HFF-Myc (cell line): ENCODE measurements at regions not wholly inside any gene's neighbourhood (a gene's known extent, or its start where the extent isn't known, plus 50 kb on each side); places are given as distances from the start of the nearest gene placed in this dataset.

Experiments used
- DNase-seq: peaks from one replicate; pipeline ENCODE4 v3.0.0-alpha.2; 2011; ENCODE audit warnings: low read depth; ENCODE audit errors: extremely low read depth
- H3K4me3 ChIP-seq: replicated peaks from 2 replicates; pipeline ENCODE4 v1.5.1; 2011; ENCODE audit warnings: low read depth, mild to moderate bottlenecking, control low read depth, low read length
- TF ChIP-seq, protein P1 (sequence below): IDR thresholded peaks from 2 replicates; pipeline ENCODE4 v1.5.1; 2012; ENCODE audit warnings: mild to moderate bottlenecking, low read depth, low read length, control low read depth; ENCODE audit errors: missing control alignments

DNA sequence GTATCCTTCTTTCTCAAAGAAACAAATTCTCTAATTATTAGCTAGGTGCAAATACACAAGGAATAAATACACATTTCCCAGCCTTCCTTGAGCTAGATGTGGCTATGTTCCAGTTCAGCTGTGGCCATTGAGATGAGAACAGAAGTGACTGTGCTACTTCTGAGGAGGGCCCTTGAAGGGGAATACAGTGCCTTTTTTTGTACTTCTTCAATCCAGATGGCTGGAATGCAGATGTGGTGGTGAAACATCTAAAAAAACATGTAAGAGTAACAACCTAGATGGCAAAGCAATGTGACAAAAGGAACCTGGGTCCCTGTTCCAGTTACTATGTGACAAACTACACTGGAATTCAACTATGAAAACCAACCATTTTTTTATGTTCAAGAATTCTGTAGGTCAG is 115.4 kb upstream of the DST start:
- TF ChIP-seq, protein P1, sequence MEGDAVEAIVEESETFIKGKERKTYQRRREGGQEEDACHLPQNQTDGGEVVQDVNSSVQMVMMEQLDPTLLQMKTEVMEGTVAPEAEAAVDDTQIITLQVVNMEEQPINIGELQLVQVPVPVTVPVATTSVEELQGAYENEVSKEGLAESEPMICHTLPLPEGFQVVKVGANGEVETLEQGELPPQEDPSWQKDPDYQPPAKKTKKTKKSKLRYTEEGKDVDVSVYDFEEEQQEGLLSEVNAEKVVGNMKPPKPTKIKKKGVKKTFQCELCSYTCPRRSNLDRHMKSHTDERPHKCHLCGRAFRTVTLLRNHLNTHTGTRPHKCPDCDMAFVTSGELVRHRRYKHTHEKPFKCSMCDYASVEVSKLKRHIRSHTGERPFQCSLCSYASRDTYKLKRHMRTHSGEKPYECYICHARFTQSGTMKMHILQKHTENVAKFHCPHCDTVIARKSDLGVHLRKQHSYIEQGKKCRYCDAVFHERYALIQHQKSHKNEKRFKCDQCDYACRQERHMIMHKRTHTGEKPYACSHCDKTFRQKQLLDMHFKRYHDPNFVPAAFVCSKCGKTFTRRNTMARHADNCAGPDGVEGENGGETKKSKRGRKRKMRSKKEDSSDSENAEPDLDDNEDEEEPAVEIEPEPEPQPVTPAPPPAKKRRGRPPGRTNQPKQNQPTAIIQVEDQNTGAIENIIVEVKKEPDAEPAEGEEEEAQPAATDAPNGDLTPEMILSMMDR, result no peak
- H3K4me3 ChIP-seq, result no peak overlapping the region
- no peak for DNase-seq

DNA sequence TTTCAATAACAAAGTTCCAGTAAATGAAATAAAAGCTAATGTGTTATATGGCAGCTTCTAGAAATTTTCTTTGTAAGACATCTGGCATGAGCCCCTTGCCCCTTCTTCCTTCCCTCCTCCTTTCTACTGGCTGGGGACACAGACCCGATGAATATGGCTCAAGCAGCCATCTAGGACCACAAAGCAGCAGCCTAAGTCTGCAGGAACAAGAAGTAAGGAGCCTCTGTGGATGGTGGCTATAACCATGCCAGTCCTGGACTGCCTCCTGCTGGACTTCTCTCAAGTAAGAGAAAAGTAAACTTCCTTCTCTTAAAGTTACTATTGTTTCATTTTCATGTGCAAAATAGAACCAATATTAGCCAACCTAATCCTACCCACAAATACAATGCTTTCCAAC is 114.9 kb upstream of the DST start:
- H3K4me3 ChIP-seq, result no peak overlapping the region
- TF ChIP-seq, protein P1, result peak; percentile 41
- no peak for DNase-seq

DNA sequence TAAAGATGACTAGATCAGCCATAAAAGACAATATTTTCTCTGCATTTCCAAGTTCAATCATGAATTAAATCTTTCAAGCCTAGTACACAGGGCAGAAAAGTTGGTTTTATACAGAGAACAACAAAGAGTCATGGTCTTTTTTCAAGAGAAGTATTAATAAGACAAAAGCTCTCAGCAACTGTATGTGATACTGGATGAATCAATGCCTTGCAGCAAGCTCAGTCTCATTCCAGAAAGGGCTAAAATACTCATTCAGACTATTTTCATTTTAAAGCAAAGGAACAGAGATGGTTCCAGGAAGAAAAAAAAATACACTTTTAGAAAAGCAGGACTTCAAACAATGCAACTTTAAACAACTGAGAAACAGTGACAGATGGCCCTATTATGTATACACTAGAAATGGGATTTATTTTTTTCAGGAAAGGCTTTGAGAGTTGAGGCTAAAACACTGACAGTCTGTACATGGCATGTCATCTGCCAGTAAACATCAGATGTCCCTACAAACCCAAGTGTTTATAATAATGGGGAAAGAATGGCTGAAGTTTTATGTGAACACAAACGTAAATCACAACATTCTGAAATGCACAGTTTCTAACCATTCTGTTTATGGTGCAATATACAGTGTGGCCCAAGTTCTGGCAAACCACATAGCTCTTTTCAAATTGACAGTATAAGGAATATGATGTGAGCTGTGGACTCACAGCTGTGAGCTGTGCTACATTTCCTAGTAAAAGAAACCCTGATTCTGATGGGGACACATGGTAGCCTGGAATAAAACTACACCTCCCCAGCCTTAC is 114.3 kb upstream of the DST start:
- TF ChIP-seq, protein P1, result no peak
- H3K4me3 ChIP-seq, result no peak overlapping the region
- no peak for DNase-seq

DNA sequence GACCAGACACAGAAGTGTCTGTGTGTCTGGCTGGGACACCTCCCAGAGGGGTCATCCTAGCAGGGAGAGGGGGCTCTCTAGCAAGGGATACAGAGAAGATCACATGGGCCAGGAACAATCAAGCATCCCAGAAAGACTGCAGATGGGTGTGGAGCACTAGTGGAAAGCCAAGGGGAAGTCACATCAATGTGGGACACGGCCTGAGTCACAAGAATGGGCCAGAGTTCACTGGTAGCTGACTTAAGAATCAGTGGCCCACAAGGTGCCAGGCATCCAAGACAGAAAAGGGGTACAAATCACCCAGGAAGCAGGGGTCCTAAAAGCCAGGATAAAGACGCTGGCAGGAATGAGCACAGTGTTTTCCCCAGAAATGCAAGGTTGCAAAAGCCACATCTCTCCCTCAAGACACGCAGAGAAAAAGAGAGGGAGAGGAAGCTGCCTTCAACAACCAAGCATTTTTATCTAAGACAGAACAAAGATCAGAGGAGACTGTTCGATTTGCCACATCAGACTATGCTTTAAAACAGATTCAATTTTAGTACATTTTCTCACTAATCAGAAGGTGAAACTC is 113.6 kb upstream of the DST start:
- TF ChIP-seq, protein P1, result no peak
- no peak for DNase-seq
- no peak overlapping the region for H3K4me3 ChIP-seq

DNA sequence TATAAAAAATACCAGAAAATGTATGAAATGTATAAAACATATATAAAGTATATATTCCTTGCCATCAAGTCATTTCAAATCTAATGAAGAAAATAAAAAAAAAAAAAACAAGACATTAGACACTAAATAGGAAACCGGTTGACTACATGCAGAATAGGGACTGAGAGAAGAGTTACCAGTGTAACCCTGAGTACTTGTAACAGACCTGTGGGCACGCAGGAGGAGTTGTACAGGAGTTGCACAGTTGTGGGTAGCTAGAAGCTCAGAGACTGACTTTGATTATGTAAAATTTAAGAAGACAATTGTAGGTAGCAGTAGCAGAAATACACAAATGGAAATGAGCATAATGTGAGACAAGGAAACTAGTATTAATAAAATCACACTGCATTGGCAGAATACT is 112.4 kb upstream of the DST start:
- H3K4me3 ChIP-seq, result no peak overlapping the region
- TF ChIP-seq, protein P1, result no peak
- DNase-seq, result no peak

DNA sequence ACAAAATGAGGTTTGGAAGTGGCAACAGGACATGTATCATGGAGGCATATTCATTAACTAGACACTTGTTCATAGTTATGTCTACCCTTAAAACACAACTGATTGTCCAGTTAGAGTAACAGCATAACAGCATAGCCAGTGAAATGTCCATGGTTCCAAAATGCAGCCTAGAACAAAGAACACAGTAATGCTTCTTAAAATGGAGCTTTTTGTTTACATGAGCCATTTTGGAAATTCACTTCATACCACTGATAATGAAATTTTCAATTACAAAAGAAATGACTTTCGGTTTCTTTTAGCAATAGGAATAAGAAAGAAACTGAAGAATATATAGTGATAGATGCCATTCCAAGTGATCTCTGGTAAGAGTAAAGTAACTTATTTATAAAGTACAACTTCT is 111.1 kb upstream of the DST start:
- DNase-seq, result no peak
- TF ChIP-seq, protein P1, result no peak
- no peak overlapping the region for H3K4me3 ChIP-seq
